Astrocyte of the spinal cord (primary cell): ENCODE measurements at regions not wholly inside any gene's neighbourhood (a gene's known extent, or its start where the extent isn't known, plus 50 kb on each side); places are given as distances from the start of the nearest gene placed in this dataset.

Experiments used
- DNase-seq: peaks from one replicate; pipeline ENCODE4 v3.0.0; 2011; ENCODE audit warnings: low read depth, low spot score
- H3K4me3 ChIP-seq: 2 replicates; pipeline ENCODE4 v1.5.1; 2011; ENCODE audit warnings: low read depth, mild to moderate bottlenecking, low read length, moderate library complexity
- in situ Hi-C: cut with HindIII; loops from 2 replicates; pipeline ENCODE4 v1.10.0; 2017; ENCODE audit warnings: low sequenced_read_pairs
- TF ChIP-seq, protein P1 (sequence below): IDR thresholded peaks from 2 replicates; pipeline ENCODE4 v1.5.1; 2012; ENCODE audit warnings: low read depth, mild to moderate bottlenecking, low read length, inconsistent platforms

DNA sequence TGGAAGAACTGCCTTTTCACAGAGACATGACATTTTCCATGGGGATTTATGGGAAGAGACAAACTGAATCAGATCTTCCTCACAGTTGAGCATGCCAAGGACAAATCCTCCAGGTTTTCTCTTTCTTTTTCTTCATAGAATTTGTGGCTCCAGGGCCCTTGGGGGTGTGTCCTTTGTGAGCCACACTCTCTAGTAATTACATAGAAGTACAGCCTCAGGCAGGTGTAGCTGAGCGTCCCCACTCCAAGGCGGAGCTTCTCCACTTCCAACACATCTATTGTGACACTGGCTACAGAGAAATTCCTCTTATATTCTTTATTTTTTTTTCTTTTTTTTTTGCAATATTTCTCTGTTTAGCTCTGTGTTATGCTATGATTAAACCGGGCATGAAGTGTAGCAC lies 420.5 kb upstream of the CD180 start:
- DNase-seq, result no peak
- H3K4me3 ChIP-seq, result no peak overlapping the region
- in situ Hi-C loops, result no loop called here
- TF ChIP-seq, protein P1, sequence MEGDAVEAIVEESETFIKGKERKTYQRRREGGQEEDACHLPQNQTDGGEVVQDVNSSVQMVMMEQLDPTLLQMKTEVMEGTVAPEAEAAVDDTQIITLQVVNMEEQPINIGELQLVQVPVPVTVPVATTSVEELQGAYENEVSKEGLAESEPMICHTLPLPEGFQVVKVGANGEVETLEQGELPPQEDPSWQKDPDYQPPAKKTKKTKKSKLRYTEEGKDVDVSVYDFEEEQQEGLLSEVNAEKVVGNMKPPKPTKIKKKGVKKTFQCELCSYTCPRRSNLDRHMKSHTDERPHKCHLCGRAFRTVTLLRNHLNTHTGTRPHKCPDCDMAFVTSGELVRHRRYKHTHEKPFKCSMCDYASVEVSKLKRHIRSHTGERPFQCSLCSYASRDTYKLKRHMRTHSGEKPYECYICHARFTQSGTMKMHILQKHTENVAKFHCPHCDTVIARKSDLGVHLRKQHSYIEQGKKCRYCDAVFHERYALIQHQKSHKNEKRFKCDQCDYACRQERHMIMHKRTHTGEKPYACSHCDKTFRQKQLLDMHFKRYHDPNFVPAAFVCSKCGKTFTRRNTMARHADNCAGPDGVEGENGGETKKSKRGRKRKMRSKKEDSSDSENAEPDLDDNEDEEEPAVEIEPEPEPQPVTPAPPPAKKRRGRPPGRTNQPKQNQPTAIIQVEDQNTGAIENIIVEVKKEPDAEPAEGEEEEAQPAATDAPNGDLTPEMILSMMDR, result no peak

DNA sequence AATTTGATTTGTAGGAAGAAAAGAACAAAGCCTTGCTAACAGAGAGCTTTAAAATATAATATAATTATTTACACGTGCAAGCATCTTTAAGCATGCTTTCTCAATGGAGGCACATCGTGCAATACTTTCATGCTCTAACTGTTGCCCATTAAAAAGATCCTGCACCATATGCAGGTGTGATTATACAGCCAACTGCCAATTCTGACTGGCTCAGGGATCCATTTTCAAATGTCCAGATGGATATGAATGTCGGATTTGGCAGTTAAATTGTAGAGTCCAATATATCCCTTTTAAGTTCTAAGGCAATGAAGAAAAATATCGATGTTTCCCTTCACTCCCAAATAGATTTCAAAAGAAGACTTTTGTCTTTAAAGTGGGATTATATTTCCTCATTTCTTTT lies 416.4 kb upstream of the CD180 start:
- TF ChIP-seq, protein P1, result no peak
- no peak for DNase-seq
- H3K4me3 ChIP-seq, result no peak overlapping the region
- in situ Hi-C loops, result no loop called here

DNA sequence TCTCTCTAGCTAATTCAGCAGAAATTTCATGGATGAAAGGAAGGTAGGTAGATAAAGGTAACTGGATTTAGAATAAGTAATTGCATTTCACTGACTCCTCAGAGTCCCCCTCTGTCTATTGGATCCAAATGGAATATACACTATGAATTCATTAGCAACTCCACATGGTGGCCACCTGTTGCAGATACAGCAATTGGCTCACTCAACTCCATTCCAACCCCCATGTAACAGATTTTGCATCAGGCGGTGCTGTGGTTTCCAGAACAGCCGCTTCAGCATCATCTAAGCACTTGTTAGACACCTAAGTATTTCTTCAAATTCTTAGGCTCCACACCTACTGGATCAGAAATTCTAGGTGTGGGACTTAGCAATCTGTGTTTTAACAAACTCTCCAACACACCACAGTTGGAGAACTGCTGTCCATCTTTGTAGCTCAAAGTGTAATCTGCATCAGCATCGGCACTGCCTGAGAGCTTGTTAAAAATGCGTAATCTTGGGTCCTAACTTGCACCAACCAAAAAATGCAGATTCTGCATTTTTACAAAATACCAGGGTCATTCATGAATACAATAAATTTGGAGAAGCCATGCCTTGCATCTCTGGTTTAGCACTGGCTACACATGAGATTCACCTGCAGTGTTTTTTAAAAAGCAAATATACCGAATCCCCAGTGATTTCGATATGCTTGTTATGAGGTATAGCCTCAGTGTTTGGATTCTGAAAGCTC lies 413.8 kb upstream of the CD180 start:
- in situ Hi-C loops, result no loop called here
- TF ChIP-seq, protein P1, result no peak
- no peak overlapping the region for H3K4me3 ChIP-seq
- no peak for DNase-seq

DNA sequence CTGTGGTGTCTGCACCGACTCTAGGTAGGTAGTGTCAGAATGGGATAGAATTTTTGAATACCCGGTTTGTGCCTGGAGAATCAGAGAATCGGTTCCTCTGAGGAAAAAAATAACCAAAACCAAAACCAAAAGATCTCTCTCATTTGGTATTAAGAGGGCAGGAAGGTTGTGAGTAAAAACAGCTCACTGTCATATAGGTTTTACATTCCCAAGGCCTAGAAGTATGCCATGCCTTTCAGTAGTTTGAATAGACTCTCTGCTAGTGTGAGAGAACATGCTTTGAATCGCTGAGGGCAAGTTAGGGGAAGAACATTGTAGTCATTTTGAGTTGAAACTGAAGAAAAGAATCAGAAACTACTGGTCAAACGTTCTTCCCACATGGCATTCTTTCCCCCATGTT lies 411.4 kb upstream of the CD180 start:
- no peak overlapping the region for H3K4me3 ChIP-seq
- in situ Hi-C loops, result no loop called here
- TF ChIP-seq, protein P1, result no peak
- no peak for DNase-seq

DNA sequence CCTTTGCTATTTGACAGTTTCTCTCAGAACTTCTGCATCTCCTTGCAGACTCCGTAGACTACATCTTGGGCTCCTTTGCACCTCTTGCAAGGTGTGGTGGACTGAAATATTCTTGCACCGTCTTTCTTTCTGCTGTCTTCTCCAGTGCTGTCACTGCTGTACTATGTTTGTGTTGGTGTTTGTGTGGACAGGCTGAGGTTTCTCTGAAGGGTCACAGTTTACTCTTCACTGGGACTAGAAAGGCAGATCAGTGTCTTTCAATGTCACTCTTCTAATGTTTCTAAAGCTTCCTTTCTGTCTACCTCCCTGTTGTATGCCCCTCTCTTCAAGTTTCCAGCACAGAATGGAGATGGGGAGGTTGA lies 410.0 kb upstream of the CD180 start:
- in situ Hi-C loops, result no loop called here

GRCh38 chr5:67605730-67606585 lies 409.4 kb upstream of the CD180 start:
- in situ Hi-C loops, result no loop called here
- TF ChIP-seq, protein P1, result no peak

More for the DNA sequence above, 410.0 kb upstream of the CD180 start:
- H3K4me3 ChIP-seq, result no peak overlapping the region
- no peak for DNase-seq
- TF ChIP-seq, protein P1, result no peak

More at GRCh38 chr5:67605730-67606585, 409.4 kb upstream of the CD180 start:
- no peak overlapping the region for H3K4me3 ChIP-seq
- DNase-seq, result no peak
